ENCODE measurements at regions not wholly inside any gene's neighbourhood (a gene's known extent, or its start where the extent isn't known, plus 50 kb on each side); places are given as distances from the start of the nearest gene placed in this dataset.

DNA sequence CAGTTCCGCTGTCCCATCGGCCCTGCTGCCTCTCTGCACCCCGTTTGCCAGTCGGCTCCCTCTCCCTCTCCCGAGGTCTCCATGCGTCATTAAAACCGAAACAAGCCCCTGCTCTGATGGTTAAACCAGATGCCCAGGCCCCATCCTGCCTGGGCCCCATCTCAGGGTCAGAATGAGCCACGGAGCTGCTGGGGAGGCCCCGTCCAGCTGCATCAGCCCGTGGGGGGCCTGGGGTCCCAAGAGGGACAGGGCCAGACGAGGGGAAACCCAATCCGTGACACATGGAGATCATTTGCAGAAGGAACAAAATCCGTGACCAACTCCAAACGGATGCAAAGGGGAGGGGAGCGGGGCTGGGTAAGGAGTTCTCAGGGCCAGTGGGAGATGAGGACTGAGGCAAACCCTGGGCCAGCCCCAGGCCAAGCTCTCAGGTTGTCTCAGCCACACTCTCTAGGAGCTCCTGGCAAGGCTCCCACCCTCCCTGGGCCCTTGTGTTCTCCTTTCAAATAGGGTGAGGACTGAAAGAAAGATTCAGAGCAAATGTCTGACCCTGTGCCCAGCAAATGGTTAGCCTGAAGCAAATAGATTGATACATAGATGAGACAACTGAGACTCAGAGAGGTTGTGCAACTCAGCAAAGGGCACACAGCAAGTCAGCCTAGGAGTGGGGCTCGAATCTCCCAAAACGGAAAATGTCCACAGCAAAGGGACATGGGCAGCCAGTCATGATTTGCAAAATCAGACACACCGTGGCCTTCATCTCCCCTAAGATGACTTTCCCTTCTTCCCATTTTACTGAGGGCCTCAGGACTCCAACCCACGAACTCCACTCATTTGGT, 162.1 kb downstream of the MN1 start:
- DNase-seq (ENCODE audit: low read depth) = no peak

DNA sequence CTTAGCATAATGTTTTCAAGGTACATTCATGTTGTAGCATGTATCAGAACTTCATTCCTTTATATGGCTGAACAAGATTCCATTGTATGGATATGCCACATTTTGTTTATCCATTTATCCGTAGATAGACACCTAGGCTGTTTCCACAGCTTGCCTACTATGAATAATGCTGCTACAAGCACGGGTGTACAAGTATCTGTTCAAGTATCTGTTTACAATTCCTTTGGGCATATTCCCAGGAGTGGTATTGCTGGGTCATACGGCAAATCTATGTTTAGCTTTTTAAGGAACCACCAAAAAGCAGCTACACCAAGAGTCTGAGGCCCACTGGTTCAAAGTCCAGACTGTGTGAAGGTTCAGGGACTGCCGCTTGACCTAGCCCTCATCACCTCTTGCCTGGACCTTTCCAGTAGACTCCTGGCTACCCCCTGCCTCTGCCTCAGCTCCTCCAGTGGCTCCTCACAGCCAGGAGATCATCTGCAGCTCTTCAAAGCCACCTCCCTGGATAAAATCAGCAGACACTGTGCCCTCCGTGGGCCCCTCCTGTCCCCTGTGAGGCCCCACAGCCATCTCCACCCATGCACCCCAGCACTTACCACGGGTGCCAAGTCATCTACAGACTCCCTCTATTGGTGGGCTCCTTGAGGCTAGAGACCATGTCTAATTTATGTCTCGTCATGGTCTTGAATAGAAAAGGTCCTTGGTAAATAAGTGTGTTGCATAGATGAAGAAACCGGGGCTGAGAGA, 160.3 kb downstream of the MN1 start:
- DNase-seq (ENCODE audit: low read depth) = no peak

DNA sequence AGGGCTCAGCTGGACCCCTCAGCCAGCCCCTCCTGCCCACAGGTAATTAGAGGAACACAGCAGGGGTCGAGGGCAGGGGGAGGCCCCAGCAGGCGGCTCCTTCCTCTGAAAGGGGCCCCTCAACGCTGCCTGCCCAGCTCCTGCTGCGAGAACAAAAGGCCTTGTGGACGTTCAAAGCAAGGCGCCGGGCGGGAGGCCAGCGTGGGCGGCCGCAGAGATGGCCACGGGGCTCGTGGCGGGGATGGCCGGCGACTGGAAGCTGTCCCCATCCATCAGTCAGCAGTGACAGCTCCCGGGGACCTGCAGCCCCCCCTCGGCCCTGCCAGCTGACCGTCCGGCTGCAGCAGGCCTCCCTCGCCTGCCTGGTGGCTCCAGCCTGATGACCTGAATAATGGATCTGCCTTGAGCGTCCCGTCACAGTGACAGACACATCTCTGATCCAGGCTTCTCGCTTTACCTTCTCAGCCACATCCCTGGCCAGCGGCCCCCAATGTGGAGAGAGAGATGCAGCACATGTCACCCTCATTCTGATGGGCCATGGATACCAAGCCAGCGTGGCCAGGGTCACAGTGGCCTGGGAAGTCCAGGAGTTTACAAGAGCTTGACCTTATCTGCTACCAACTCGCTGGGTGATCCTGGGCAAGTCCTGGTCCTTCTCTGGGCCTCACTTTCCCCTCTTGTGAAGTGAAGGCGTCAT, 159.3 kb downstream of the MN1 start:
- no peak for DNase-seq (ENCODE audit: low read depth)

DNA sequence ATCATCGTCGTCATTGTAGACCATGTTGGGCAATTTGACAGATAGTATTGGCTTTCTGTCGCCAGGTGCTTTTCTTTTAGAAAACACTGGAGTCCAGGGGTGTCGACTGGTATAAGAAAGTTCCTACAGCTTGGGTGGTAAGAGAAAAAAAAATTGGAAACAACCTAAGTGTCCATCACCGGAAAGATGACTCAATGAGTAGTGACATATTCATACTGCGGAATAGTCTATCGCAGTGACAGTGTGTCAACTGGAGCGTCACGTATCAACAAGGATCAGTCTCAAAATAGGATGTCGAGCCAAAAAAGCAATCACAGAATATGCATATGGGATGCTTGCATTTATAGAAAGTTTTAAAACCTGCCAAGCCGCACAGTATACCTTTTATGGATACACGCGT, 157.6 kb downstream of the MN1 start:
- DNase-seq (ENCODE audit: low read depth) = no peak

DNA sequence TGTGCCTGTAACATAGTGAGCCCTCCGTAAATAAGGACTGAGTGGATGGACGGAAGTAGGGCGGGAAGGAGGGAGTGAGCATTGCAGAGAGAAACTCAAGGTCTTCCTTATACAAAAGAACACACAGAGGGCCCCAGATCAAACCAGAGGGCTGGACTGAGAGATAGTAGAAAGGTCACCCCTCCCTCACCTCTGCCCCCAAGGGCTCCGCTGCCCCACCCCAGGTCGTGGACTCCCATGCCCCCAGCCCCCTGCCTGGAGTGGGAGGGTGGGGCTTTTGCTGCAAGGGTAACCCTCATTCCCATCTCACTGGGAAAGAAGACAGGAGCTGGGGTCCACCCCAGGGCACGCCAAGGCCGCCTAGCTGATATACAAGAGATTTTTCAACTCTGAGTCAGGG, 157.0 kb downstream of the MN1 start:
- DNase-seq (ENCODE audit: low read depth) = no peak

DNA sequence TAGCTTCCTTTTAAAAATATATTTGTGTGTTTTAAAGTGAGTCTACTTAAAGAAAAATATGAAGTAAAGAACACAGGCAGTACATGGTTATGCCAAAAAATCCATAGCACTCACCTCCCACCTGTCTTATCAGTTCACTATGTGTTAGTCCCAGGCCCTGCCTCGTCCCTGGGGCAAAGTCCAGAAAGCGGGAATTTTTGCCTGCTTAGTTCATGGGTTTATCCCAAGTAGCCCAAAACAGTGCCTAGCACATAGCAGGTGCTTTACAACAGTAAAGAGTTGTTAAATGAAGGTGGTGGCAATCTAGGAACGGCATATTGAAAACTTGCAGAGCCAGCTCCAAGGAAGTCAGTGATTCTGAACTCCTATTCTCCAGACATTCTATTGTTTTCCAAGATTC, 154.0 kb downstream of the MN1 start:
- DNase-seq (ENCODE audit: low read depth) = no peak

DNA sequence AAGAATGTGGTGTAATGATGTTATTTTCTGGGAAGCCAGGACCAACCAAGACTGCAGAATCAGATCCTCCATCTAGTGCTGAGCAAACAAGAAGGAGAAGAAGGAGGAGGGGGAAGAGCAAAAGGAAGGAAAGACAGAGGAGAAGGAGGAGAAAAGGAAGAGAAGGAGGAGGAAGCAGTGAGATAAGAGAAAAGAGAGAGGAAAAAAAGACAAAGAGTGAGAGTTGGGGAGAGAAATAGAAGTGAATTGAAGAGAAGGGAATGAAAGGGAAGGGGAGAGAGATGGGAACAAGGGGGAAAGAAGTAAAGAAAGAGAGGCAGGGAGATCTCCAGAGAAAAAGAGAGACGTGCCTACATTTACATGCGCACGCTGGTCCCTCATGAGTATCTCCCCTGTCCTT, 153.5 kb downstream of the MN1 start:
- no peak for DNase-seq (ENCODE audit: low read depth)

DNA sequence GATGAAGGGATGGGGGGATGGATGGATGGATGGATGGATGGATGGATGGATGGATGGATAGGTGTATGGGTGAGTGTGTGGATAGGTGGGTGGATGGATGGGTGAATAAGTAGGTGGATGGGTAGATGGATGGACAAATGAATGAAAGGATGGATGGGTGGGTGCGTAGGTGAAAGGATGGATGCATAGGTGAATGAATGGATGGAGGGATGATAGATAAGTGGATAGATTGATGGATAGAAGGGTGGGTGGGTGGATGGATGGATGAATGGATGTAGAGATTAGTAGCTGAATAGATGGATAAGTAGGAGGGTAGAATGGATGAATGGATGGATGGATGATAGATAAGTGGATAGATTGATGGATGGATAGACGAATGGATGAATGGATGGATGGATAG, 152.7 kb downstream of the MN1 start:
- no peak for DNase-seq (ENCODE audit: low read depth)

DNA sequence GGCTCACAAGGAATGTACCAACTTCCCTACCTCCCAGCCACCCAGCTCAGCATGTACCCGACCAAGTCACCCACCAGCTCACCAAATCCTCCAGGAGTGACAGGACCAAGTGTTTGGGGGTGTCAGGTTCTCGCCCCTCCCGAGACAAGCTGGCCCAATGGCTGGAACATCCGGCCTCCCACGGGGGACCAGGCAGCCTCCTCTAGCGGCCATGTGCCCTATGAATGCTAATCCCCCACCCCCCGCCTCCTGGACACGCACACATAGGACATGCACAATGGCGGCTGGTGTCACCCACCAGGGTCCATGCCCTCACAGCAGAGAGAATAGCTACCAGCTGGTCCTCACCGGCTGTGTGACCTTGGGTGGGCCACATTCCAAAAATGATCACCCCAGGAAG, 151.0 kb downstream of the MN1 start:
- no peak for DNase-seq (ENCODE audit: low read depth)

DNA sequence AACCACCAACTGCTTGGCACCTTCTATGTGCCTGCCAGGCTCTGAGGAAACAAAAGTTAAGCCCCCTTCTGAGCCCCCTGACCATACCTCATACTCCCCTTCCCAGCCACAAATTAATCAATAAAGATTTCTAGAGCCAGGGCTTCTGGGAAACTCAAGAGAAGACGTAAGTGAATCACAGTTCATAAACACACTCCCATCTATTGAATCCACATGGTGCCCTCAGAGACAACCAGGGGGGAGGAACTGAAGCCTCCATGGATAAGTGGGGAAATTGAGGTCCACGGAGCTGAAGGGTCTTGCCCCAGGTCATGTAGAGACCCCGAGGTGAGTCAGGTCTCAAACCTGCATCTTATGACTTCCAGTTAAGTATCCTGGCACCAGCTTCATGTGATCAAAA, 150.6 kb downstream of the MN1 start:
- DNase-seq (ENCODE audit: low read depth) = no peak

DNA sequence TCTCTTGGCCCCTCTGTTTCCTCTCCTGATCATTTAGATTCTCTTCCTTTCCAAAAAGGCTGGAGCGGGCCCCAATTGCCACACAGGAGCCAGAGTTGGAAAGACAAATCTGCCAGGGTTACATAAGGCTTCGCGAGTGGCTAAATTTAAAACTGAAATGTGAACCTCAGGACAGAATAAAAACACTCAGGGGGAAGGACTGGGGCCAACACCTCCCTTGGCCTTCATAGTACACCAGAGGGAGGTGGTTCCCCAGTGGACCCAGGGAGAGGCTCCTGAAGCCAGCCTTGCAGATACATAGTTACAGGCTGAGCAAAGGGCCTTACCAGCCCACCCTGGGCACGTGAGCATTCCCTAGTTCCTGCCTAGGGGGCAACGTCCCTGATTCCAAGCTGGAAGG, 150.1 kb downstream of the MN1 start:
- no peak for DNase-seq (ENCODE audit: low read depth)

DNA sequence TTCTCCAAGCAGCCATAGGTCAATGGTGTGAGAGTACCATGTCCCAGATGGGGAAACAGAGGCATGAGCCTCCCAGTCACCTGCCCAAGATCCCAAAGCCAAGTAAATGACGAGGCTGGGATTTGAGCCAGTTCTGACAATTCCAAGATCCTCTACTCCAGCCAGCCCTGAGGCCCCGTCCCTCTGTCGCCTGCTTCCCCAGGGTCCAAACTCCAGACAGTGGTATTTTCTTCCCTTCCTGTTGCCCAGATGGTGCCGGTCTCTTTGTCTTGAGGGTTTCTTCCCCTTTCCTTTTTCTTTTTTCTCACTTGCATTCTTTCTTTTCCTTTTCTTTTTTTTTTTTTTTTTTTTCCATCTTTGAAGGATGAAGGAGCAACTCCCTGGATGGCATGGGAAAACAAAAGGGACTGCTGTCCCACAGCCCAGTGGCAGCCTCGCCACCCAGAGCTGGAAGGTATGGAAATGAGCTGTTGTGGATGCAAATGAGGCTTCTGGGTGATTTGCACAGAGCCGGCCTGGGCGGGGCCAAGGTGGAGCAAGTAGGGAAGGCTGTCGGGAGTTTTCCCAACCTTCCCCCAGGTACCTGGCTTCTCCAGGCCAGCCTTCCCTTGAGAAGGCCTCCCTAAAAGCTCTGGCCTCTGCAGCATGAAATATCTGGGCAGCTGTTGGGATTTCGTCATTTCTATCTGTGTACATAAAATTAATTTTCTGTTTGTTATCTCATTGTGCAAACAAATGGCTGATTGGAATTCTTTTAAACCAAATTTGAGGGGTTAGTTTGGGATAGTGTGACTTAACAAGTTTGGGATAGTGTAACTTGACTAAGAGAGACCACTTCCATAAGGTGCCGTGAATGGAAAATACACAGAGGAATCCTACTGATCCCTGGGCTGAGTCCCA, 146.8 kb downstream of the MN1 start:
- DNase-seq (ENCODE audit: low read depth) = no peak

DNA sequence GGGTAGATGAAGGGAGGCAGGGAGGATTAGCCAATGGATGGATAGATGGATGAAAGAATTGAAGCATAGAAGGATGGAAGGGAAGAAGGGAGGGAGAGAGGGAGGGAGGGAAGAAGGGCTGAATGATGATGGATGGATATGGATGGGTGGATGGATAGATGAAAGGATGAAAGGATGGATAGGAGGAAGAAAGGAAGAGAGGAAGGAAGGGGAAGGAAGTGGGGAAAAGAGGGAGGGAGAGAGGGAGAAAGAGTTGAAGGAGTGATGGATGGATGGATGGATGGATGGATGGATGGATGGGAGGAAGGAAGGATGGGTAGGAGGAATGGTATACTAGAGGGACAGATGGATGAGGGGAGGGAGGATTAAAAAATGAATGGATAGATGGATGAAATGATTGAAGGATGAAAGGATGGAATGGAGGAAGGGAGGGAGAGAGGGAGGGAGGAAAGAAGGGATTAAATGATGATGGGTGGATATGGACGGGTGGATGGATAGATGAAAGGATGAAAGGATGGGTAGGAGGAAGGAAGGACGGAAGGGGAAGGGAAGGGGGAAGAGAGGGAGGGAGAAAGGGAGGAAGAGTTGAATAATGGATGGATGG, 145.9 kb downstream of the MN1 start:
- DNase-seq (ENCODE audit: low read depth) = no peak

DNA sequence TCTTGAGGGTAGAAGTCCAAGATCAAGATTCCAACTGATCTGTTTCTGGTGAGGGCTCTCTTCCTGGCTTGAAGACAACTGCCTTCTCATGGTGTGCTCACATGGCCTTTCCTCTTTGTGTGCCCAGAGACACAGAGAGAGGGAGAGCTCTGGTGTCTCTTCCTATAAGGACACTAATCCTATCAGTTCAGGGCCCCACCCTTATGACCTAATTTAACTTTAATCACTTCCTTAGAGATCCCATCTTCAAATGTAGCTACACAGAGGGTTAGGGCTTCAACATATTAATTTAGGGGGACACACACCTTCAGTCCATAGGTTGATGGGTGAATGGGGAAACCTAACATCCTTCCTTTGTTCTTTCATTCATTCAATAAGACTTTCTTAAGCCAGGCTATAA, 144.6 kb downstream of the MN1 start:
- DNase-seq (ENCODE audit: low read depth) = no peak

DNA sequence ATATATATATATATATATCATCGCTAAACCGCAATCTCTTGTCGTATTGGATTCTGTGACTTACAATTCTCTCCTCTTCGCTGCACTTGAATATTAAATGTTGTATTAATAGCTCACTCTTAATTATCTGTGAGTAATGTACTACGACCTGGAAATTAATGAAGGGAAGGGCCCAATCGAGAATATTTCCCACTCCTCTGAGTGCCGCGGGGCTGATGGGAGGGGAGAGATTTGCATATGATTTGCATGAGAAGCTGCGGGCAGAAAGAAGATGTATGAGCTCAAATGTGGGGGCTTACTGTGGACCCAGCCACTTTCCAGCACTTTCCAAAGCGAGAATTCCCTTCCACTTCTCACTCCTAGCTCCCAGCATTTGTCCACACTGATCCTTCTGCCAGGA, 141.2 kb downstream of the MN1 start:
- no peak for DNase-seq (ENCODE audit: low read depth)

DNA sequence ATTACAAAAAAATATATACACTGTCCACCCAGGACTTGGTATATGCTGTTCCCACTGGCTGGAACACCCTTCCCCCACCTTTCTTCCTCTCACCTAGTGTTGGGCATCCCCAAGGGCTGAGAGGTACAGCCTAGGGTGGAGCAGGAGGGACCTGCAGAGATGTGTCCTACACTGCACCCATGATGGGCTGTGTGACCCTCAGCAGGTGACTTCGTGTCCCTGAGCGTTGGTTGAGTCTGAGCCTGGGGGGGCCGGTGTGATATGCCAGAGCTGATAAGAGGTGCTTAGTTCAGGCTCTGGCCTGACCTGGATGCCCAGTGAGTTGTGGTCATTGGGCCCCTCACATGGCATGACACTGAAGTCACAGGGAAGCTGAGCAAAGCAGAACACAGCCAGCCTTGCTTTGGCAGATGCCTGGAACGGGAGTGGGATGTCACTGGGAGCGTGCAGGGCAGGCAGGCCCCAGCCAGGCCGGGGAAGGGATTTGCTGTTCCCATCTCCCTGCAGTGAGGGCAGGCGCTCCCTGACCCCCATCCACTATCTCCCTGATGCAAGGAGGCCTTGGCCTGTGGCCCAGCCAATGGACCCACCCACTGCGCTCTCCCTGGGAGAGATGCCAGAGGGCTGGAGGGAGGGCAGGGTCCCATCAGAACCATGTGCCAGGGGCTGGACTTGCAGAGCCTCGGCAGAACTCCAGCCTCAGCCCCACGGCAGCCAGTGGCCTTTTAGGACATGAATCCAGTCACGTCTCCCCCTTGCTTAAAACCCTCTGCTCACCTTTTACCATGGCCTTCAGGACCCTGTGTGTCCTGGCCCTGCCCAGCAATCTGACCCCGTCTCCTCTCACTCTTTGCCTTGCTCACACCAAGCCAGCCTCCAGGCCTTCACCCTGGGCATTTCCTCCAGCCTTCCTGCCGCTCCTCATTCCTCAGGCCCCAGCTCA, 138.9 kb downstream of the MN1 start:
- DNase-seq (ENCODE audit: low read depth) = no peak

DNA sequence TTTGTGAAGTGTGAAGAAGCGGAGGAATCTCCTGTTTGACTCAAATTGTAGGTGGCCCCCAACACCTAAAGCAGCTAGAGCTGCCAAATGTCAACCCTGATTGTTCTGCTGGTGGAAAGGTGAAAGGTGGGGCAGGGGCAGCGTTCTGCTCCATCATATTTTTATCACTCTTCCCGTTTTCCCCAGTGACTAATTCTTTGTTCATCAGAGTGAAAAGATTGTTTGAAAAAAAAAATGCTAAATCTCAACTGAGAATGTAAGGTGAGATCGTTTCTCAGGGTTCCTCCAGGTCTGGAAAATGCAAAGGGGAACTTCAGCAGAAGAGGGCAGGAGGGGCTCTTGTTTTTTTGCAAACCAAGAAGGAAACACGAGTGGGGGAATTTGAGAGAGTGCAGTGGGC, 137.7 kb downstream of the MN1 start:
- no peak for DNase-seq (ENCODE audit: low read depth)

DNA sequence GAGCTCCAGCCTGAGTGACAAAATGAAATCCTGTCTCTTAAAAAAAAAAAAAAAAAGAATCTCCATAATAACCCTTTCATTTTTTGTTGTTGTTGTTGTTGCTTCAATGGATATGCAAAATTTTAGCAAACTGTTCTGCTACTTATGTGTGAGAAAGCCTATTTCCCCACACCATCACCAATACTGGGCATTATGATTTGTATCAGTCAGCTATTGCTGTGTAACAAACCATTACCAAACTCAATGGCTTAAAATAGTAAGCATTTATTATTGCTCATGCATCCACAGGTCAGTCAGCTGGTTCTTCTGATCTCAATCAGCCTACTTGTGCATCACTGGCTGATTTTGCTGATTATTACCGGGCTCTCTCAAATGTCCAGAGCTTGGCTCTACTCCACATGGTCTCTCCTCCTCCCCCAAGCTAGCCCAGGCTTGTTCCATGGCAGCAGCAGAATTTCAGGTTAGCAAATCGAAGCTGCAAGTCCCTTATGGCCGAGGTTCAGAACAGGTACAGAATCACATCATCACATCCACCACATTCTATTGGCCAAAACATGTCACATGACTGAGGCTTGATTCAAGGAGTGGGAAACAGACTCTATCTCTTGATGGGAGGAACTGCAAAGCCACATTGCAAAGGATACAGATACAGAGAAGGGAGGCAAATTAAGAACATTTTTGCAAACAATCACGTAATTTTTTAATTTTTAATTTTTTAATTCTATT, 135.1 kb downstream of the MN1 start:
- DNase-seq (ENCODE audit: low read depth) = no peak

DNA sequence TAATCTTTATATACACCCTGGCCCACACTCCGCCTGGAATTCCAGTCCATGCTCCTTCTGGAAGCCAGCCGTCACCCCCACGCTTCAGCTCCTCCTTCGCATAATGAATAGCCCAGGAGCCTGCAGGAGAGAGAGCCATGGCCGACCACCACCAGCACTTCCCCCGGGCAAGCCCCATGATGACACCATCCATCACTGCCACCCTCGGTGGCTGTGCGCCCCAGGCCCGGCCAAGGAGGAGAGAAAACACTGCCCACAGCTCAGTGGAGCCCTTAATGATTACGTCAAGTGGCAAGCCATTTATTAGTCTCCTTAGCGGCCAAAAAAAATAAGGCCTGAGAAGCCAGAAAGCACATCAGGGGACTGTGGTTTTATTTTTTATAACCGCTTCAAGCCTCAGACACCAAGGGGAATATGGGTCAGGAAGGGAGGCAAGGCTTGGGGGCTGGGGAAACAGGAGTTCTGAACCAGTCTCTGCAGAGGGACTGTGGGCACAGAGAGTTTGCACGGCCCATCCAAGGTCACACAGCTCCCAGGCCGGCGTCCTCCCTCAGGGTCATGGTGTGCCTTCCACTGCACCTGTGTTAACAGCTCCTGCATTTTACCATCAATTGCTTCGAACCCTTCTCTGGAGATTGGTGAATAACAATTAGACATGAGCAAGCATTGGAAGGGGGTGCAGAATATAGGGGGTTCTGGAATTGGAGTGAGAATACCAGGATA, 134.3 kb downstream of the MN1 start:
- DNase-seq (ENCODE audit: low read depth) = no peak
